Sigmoid colon (tissue), 4 donors: ENCODE measurements at regions not wholly inside any gene's neighbourhood (a gene's known extent, or its start where the extent isn't known, plus 50 kb on each side); places are given as distances from the start of the nearest gene placed in this dataset.

Experiments used
- POLR2A ChIP-seq, 2 donors: fragments of 450-650 bp; IDR thresholded peaks; one replicate each; pipeline ENCODE4 v1.6.1; 2016; ENCODE audit warnings: antibody characterized with exemption in 2 of 2, mild to moderate bottlenecking in 2 of 2, moderate library complexity in 2 of 2
- POLR2AphosphoS5 ChIP-seq, 4 donors: sonication (generic); formaldehyde crosslinking; IDR thresholded peaks; one replicate each; pipeline ENCODE4 v1.6.1; 2017; ENCODE audit warnings: antibody characterized with exemption in 4 of 4
- TF ChIP-seq, protein P1 (sequence below), 4 experiments: fragments of 450-650 bp in 3 of 4; fragments of 200-600 bp in 1 of 4; IDR thresholded peaks; one replicate each; pipeline ENCODE4 v1.5.1; 2016 to 2019; ENCODE audit warnings: antibody characterized with exemption in 4 of 4, mild to moderate bottlenecking in 3 of 4, moderate library complexity in 2 of 4

- TF ChIP-seq, protein P1, sequence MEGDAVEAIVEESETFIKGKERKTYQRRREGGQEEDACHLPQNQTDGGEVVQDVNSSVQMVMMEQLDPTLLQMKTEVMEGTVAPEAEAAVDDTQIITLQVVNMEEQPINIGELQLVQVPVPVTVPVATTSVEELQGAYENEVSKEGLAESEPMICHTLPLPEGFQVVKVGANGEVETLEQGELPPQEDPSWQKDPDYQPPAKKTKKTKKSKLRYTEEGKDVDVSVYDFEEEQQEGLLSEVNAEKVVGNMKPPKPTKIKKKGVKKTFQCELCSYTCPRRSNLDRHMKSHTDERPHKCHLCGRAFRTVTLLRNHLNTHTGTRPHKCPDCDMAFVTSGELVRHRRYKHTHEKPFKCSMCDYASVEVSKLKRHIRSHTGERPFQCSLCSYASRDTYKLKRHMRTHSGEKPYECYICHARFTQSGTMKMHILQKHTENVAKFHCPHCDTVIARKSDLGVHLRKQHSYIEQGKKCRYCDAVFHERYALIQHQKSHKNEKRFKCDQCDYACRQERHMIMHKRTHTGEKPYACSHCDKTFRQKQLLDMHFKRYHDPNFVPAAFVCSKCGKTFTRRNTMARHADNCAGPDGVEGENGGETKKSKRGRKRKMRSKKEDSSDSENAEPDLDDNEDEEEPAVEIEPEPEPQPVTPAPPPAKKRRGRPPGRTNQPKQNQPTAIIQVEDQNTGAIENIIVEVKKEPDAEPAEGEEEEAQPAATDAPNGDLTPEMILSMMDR (IDR thresholded peaks at IDR 0.05): no peak
- TF ChIP-seq POLR2A (IDR thresholded peaks at IDR 0.05): no peak
- TF ChIP-seq POLR2AphosphoS5 (IDR thresholded peaks at IDR 0.05): no peak
Observed at GRCh38 chr4:187289371-187289770, 565.7 kb upstream of the FAT1 start.
